GM21367 (cell line): ENCODE measurements at regions not wholly inside any gene's neighbourhood (a gene's known extent, or its start where the extent isn't known, plus 50 kb on each side); places are given as distances from the start of the nearest gene placed in this dataset.
"Not testable (repeated sequence)": the region's sequence is repeated elsewhere in the genome, so short reads cannot be mapped to it uniquely, and the experiment has no call there.

ENCODE experiments used
- ATAC-seq: cut with Tn5 transposase; IDR thresholded peaks from one replicate; pipeline ENCODE4 v1.9.1; 2021; ENCODE audit not compliant: unreplicated experiment

DNA sequence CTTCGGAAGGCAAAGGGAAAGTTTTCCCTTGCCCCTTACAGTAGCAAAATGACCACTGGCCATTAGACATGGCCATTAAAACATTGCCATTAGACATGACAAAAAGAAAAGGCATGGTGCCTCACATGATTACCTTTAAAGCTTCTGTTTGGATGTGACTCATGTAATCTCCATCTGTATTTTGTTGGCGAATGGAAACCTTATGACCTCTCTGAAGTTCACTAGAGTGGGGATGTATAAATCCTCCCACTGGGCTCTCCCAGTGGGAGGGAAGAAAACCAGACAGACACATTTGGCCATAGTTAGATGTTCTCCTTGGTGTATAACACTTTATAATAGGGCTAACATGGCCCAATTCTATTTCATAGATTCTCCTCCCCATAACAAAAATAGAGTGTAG is 152.6 kb downstream of the MAGEB17 start:
- ATAC-seq: no peak

DNA sequence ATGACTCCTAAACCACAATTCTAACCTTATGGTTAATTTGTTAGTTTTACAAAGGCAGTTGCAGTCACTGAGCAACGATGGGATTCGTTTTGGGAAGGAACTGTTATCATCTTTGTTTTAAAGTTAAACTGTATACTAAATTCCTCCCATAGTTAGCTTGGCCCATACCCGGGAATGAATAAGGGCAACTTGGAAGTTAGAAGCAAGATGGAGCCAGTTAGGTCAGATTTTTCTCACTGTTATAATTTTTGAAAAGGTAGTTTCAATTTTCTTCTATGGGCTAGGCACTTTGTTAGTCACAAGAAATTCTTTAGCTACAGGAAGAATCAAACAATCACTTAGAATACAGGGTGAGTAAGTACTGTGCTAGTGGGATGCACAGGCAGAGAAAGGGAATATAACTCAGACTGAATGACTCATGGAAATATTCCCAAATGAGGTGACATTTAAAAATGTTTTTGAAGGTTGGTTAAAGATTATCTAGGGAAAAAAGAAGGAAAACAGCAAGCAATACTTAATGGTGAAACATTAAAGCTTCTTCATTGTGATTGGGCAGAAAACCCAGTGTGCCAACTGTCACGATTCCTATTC is 153.6 kb downstream of the MAGEB17 start:
- ATAC-seq: no peak

GRCh38 chrX:16333453-16333852 is 166.2 kb downstream of the MAGEB17 start:
- no peak for ATAC-seq

DNA sequence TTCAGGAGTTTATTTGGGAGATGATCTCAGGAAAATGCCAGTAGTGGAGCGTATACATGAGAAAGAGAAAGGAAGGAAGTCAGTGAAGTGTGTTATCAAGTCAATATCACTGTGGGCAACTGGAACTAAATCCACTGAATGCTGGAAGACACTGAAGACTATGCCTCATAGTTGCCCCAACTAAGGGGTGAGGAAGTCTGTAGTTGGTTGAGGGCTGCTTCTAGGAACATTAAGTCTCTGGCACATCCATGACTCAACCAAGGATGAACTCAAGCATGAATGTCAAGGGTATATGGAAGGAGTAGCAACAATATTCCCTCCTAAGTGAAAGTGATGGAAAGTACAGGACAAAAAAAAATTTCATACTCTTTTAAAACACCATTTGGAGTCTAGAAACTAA is 167.9 kb downstream of the MAGEB17 start:
- ATAC-seq: no peak

DNA sequence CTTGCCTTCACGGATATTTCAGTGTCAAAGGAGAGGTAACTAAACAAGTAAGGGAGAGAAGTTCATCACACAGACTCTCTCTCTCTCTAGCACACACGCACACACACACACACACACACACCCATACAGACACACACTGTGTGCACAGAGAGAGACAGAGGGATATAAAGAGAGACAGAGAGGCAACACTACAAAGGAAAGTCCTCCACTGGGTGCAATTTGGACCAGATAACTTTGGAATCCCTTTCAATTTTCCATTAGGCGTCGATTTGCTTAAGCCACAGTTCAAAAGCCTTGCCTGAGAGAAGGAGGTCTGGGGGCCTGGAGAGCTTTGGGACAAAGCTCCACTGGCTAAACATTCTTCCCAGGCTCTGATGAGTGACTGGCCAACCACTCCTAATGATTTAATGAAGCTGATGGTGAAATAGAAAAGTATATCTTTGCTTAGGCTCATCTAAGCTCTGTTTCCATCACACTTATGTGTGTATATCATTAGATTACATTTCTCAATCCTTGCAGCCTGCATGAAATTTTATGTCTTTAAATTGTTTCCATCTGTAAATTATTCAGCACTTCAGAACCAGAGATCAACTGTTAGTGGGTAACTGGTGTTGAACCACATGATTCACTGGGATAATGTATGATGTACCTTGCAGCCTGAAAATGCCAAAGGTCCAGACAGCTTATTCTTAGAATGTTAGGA is 180.8 kb downstream of the MAGEB17 start:
- no peak for ATAC-seq

- ATAC-seq: no peak
These were observed 190.6 kb downstream of the MAGEB17 start for GRCh38 chrX:16357902-16358301.

GRCh38 chrX:16360056-16360455 is 192.8 kb downstream of the MAGEB17 start:
- not testable (repeated sequence) for ATAC-seq

DNA sequence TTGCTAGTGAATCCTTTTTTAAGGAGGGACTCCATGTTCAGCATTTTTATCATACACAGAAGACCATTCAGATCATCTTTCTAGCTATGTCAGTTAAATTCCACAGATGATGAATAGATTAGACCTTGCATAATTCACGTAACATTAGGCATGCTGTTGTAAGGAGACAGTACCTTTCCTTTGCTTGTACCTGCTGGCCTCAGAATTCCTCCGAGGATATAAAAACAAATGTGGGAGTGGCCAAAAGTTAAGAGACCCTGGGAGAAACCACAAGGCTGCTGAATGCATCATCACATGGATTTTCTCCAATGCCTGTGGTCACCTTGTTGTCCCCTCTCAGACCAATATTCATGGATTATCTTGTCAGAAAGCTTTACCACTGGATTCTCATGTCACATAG is 201.4 kb downstream of the MAGEB17 start:
- ATAC-seq: no peak

DNA sequence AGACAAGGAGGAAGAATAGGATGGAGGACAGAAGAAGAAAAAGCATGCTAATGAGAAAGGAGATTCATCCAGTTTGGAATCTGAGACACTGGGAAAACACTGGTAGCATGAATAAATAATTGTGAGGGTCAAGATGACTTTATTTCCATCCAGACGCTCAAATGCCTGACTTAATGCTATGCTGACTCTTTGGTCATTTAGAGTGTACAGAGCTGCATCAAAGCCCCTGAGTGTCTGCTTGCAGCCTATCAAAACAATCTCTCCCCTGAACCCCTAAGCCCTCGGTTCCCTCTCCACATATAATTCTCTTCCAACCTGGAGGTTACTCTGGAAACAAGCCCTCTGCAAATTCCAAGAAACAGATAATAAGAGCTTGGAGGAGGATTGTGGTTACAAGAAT is 208.8 kb downstream of the MAGEB17 start:
- no peak for ATAC-seq

- no peak for ATAC-seq
These were observed 218.8 kb downstream of the MAGEB17 start for GRCh38 chrX:16386126-16386525.

DNA sequence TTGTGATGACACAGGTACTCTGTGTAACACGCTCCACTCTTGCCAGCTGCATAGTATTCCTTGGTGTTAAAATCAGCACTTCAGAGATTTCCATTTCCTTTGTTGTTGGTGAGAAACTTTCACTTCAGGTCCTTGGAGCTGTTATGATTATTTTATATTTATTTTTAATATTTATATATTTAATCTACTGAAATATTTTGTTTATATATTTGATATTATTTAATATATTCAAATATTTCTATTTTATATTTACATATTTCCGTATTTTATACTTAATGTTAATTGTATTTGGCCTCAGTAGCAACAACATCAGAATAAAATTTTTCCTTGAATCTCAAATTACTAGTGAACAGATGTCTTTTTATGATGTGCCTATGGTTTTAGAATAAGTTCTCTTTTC is 225.3 kb downstream of the MAGEB17 start:
- no peak for ATAC-seq

DNA sequence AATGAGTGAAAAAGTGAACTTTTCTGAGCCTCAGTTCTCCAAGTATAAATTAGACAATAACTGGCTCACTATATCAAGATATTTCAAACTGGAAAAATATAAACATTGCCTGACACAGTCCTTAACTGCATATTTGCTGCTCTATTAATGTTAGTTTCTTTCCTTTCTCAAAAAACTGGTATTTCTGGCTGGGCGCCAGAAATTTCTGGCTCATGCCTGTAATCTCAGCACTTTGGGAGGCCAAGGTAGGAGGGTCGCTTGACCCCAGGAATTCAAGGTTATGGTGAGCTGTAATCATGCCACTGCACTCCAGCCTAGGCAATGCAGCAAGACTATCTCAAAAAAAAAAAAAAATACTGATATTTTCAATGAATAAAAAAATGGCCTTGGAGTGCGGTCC is 227.0 kb downstream of the MAGEB17 start:
- ATAC-seq: no peak

DNA sequence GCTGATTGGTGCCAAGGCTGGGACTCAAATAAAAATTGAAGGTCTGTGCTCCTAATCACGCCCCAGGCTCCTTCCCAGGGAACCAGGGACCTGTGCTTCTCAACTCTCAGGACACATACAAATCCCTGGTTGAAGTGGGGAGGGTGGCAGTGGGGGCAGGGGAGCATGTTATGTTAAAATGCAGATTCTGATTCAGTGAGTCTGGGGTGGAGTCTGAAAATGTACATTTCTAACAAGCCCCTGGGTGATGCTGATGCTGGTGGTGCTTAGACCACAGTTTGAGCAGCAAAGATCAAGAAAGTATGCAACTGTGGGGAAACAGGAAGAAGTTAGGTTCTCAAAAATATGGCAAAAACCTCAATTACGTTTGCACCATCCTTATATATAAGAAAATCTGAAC is 236.5 kb downstream of the MAGEB17 start:
- ATAC-seq: no peak

- ATAC-seq: no peak
These were observed 233.4 kb upstream of the S100G start for GRCh38 chrX:16416588-16416987.

DNA sequence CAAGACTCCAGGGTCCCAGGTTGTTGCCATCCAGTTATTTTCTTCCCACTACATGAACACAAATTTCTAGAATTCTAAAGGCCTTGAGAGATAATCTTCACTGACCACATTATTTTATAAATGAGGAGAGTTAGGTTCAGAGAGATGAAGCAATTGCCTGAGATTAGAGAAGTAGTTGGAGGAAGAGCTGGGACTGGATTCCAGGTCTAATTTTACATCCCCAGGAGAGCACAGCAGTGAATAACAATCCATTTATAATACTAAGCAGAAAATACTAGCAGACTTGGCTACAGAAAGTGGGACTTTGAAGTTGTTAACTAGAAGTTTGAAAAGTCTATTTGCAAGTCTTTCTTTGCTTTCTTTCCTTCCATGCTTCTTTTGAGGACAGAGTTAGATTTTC is 231.3 kb upstream of the S100G start:
- ATAC-seq: no peak

DNA sequence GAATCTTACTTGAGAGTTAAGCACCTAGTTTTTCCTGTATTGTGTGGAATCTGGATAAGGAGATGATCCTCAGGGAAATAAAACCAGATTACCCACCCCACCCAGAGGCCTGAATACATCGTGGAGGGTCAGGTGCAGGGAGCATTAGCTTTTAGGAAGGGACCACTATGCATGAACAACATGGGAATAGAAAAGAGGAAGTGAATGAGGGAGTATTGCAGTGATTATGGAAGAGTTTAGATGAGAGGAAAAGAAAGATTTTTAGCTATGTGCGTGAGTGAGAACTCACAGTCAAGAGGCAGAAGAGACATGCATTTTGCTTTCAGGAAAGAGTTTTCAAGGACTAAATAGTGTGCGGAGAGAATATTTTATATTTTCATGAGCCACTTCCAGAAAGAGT is 222.3 kb upstream of the S100G start:
- ATAC-seq: no peak

DNA sequence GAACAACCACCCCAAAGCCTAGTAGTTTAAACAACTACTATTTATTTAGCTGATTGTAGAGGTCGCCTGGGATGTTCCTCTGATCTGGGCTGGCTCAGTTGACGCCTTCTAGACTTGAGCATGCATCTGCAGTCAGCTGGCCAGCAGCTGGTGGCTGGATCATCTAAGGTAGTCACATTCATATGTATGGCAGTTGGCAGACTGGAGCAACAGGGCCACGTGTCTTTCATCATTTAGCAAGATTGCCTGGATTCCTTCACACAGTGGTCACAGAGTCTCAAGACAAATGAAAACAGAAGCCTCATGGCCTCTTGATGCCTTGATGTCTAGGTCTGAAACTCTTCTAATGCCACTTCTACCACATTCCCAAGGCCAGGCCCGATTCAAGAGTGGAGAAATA is 220.6 kb upstream of the S100G start:
- ATAC-seq: no peak

GRCh38 chrX:16431266-16431665 is 218.7 kb upstream of the S100G start:
- no peak for ATAC-seq

DNA sequence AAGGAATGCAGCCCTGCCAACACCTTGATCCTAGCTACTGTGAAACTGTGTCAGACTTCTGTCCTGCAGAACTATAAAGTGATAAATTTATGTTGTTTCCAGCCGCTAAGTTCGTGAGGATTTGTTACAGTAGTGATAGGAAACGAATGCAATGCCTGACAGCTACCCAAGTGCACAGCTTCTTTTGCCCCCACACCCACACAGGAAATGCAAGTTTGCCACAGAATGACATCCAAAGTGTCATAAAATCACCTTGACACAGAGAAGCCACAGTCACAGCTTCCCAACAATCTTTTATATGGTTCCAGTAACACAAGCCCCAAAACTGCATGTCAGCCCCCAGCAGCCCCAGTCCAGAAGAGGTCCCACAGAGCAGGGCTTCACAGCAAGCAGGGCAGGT is 216.9 kb upstream of the S100G start:
- no peak for ATAC-seq

DNA sequence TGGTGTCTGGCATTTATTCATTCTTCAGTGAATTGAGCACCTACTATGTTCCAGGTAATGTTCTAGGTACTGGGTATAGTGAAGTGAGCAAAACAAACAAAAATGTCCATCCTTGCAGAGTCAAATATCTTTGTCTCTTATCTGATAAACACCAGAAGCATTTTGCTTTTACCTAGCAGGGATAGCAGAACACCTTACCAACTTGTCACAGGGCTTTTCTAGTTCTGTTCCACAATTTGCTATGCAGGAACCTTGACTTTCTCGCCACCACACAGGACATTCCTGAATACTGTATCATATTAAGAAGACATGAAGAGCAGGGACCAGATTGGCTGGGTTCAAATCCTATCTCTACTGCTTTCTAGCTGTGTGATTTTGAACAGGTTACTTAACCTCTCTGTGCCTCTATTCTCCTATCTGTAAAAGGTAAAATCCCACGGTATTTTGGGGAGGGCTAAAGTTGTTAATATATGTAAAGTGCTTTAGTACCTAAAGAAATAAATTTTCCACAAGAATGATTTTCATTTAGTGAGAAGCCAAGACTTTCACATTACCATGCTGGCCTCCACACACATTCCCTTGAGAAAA is 214.5 kb upstream of the S100G start:
- ATAC-seq: no peak

- ATAC-seq: no peak
These were observed 213.4 kb upstream of the S100G start for GRCh38 chrX:16436348-16437188.

DNA sequence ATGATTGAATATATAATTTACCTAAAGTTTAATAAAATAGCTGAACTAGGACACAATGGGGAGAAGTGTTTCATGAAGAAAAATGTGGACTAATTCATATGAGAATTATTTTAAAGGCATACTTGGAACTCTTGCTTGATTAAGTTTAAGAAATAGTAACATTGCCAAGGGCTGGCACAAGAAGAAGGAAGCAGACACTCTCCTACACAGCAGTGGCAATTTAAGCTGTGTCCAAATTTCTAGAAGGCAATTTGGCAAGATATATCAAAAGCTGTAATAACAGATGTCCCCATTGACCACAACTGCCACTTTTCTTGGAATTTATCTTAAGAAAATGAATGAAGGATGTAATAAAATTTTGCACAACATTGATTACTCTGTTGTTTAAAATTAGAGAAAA is 209.5 kb upstream of the S100G start:
- ATAC-seq: no peak
